Heart right ventricle (tissue), 16 donors: ENCODE measurements at regions not wholly inside any gene's neighbourhood (a gene's known extent, or its start where the extent isn't known, plus 50 kb on each side); places are given as distances from the start of the nearest gene placed in this dataset.

ENCODE experiments used
- ATAC-seq, 8 donors: fragments of 200-7000 bp; cut with Tn5 transposase; one replicate each; pipeline ENCODE4 v1.9.1; 2020; ENCODE audit warnings: mild to moderate bottlenecking in 8 of 8, moderate library complexity in 8 of 8, moderate number of reproducible peaks in 1 of 8
- DNase-seq, 2 donors: peaks; one replicate each; pipeline ENCODE4 v3.0.0-alpha.2; 2020
- H3K27ac ChIP-seq, 10 donors: fragments of 200-600 bp; sonication (generic) in 2 of 10; one replicate each; pipeline versions ENCODE4 v1.5.0 to v1.8.0; 2020 to 2022; ENCODE audit warnings: mild to moderate bottlenecking in 3 of 10
- H3K27me3 ChIP-seq, 7 donors: fragments of 200-600 bp; one replicate each; pipeline ENCODE4 v1.8.0; 2021 to 2022; ENCODE audit warnings: mild to moderate bottlenecking in 2 of 7
- H3K36me3 ChIP-seq, 9 donors: fragments of 200-600 bp; sonication (generic) in 1 of 9; one replicate each; pipeline versions ENCODE4 v1.5.0 to v1.8.0; 2020 to 2022; ENCODE audit warnings: mild to moderate bottlenecking in 2 of 9
- H3K4me1 ChIP-seq, 9 donors: fragments of 200-600 bp; sonication (generic) in 1 of 9; one replicate each; pipeline versions ENCODE4 v1.5.0 to v1.8.0; 2020 to 2022; ENCODE audit warnings: mild to moderate bottlenecking in 4 of 9
- H3K4me3 ChIP-seq, 10 donors: fragments of 200-600 bp; sonication (generic) in 2 of 10; one replicate each; pipeline versions ENCODE4 v1.5.0 to v1.8.0; 2020 to 2022; ENCODE audit warnings: mild to moderate bottlenecking in 7 of 10, moderate library complexity in 2 of 10
- H3K9me3 ChIP-seq, 11 donors: fragments of 200-600 bp in 10 of 11; sonication (generic) in 2 of 11; one replicate each; pipeline versions ENCODE4 v1.5.0 to v1.8.0; 2013 to 2022; ENCODE audit warnings: mild to moderate bottlenecking in 2 of 11, control low read depth in 1 of 11, moderate library complexity in 1 of 11
- CTCF ChIP-seq, 9 donors: fragments of 200-600 bp; sonication (generic) in 2 of 9; IDR thresholded peaks; one replicate each; pipeline versions ENCODE4 v1.5.0 to v1.8.0; 2021 to 2022; ENCODE audit warnings: antibody characterized with exemption in 9 of 9, mild to moderate bottlenecking in 5 of 9, moderate library complexity in 1 of 9
- WGBS, 2 donors: extraction: QIAGEN DNeasy Blood & Tissue Kit; methylation state at CpG; one replicate each; pipeline ENCODE4 v1.1.7; 2013; ENCODE audit warnings: inconsistent platforms in 1 of 2; 5-methylcytosine and 5-hydroxymethylcytosine counted together
- intact Hi-C, 10 donors: fragments of 100-400 bp; cut with DNase I; formaldehyde crosslinking; loops; one replicate each; pipeline versions ENCODE4 v1.11.1 to v1.14.2; 2022
- donor health status: Arrhythmogenic right ventricular cardiomyopathy.
- donor health status: ischemic (EF 13 %, LVEDD 7.1; RV severe dilation, severe dysfunction).
- donor health status: healthy with polysubstance abuse.
- donor health status: DM: no; HTN: yes; CAD: no.
- donor health status: DM: no; HTN: no; CAD: no.
- donor health status: ischemic (EF 25% LVEDD 6.9; RV normal size, moderate dysfunction).
- donor health status: ischemic (EF 25% LVEDD 5.7; RV mildly dilated, moderate dysfunction).
- donor health status: healthy.
- donor health status: DM: yes; HTN: yes; CAD: no.
- donor health status: Ischemic cardiomyopathy.
- donor health status: ischemic (EF 35%, LVEDD 5.7; RV mildly dilated, moderate dysfunction).
- donor health status: nonischemic (EF 11% LVEDD 7.7; RV severe dilation, severe dysfunction).
- donor health status: DM: yes; HTN: yes; CAD: no.
- donor health status: PGD.
- donor health status: ischemic (EF 29% LVEDD 5.4; RV normal size, mild dysfunction).
- donor health status: nonischemic (EF 23%, LVEDD 6.1; RV moderate dilation, normal function).

- Histone ChIP-seq H3K4me1 (no peaks in the 10 kb centered on the region), H3K4me3 (no peak overlapping the region)
- no peak for ATAC-seq
These were observed 436.0 kb upstream of the CDH9 start for GRCh38 chr5:27474395-27474794.

GRCh38 chr5:27474047-27474309, 435.6 kb upstream of the CDH9 start:
- peaks cover 0 to 69% (median 8%) of the 10 kb centered on the region in 11 donors for H3K9me3 ChIP-seq
- WGBS, 2 donors = 73 to 89% methylated on average over 2 of the region's 2 CpGs
- H3K27me3 ChIP-seq = no peaks in the 10 kb centered on the region
- no peak overlapping the region for H3K27ac ChIP-seq
- no peaks in the 10 kb centered on the region for H3K36me3 ChIP-seq
- no peak for DNase-seq
- no peaks in the 10 kb centered on the region for H3K4me1 ChIP-seq
- no peak for ATAC-seq
- intact Hi-C loops = no loop called here
- no peak overlapping the region for H3K4me3 ChIP-seq
- no peak for TF ChIP-seq CTCF (IDR thresholded peaks at IDR 0.05)

More at GRCh38 chr5:27474395-27474794, 436.0 kb upstream of the CDH9 start:
- H3K36me3 ChIP-seq = no peaks in the 10 kb centered on the region
- TF ChIP-seq CTCF (IDR thresholded peaks at IDR 0.05) = no peak
- peaks cover 0 to 69% (median 8%) of the 10 kb centered on the region in 11 donors for H3K9me3 ChIP-seq
- H3K27ac ChIP-seq = no peak overlapping the region
- no peaks in the 10 kb centered on the region for H3K27me3 ChIP-seq
- DNase-seq = no peak
- intact Hi-C loops = no loop called here

- intact Hi-C loops = no loop called here
- peak overlapping the region in 1 of 10 donors; percentile 13 for H3K4me3 ChIP-seq
- no peak overlapping the region for H3K27ac ChIP-seq
- no peaks in the 10 kb centered on the region for H3K36me3 ChIP-seq
- no peak for TF ChIP-seq CTCF (IDR thresholded peaks at IDR 0.05)
- H3K9me3 ChIP-seq = peaks cover 0 to 69% (median 8%) of the 10 kb centered on the region in 11 donors
- DNase-seq (no peak), ATAC-seq (no peak)
- H3K4me1 ChIP-seq = no peaks in the 10 kb centered on the region
- no peaks in the 10 kb centered on the region for H3K27me3 ChIP-seq
- 71 to 74% methylated on average over 5 of the region's 5 CpGs for WGBS, 2 donors
These were observed 435.1 kb upstream of the CDH9 start for GRCh38 chr5:27473307-27474046.

- no peak for ATAC-seq
- no peak overlapping the region for H3K27ac ChIP-seq
- intact Hi-C loops = no loop called here
- 65 to 78% methylated on average over 4 of the region's 4 CpGs for WGBS, 2 donors
- no peak for TF ChIP-seq CTCF (IDR thresholded peaks at IDR 0.05)
- H3K27me3 ChIP-seq = no peaks in the 10 kb centered on the region
- no peaks in the 10 kb centered on the region for H3K4me1 ChIP-seq
- DNase-seq = no peak
- peak overlapping the region in 1 of 10 donors; percentile 13 for H3K4me3 ChIP-seq
- H3K9me3 ChIP-seq = peaks cover 0 to 64% (median 8%) of the 10 kb centered on the region in 11 donors
- H3K36me3 ChIP-seq = no peaks in the 10 kb centered on the region
These were observed 434.5 kb upstream of the CDH9 start for GRCh38 chr5:27472871-27473270.
